ENCODE measurements at regions not wholly inside any gene's neighbourhood (a gene's known extent, or its start where the extent isn't known, plus 50 kb on each side); places are given as distances from the start of the nearest gene placed in this dataset.

DNA sequence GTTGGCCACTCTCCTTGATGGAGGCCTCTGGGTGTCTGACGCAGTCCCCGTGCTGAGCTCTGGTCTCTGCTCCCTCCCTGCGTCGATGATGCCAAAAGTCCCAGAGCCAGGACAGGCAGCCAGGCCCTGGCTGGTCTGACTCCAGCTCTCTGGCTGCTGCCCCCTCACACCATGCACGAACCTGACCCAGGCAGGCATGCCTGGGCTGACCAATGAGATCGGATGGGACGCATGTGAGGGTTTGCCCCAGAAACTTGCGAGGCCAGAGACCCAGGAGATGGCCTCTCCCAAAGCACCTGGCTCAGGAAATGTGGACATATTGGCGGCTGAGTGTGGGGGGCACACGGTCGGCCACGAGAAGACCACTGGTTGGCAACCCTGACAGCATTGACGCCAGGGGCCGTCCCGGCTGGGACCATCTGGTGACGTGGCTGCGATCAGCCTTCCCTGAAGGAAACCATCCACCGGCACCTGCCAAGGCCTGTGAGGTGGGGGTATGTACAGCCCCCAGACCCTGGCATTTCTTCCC lies 51.2 kb upstream of the FRMD1 start:
- 2% methylated on average over 14 of the region's 18 CpGs for WGBS (ENCODE audit: insufficient coverage, low coverage, missing lambda C conversion rate)
- Histone ChIP-seq H3K27ac (ENCODE audit: extremely low read depth, low read depth, low read length) (no peak overlapping the region), H3K9ac (ENCODE audit: insufficient read depth in 1 of 2, low read depth in 2 of 2, low read length in 2 of 2) (no peak overlapping the region), H3K9me1 (ENCODE audit: control insufficient read depth, insufficient read depth, low read length) (peaks cover 3% of the 10 kb centered on the region), H3K27me3 (ENCODE audit: control insufficient read depth in 2 of 2, insufficient read depth in 2 of 2, low read length in 2 of 2) (peaks cover 78 to 97% of the 10 kb centered on the region in 2 experiments), H2AFZ (ENCODE audit: low read depth, low read length) (no peak overlapping the region), H3K79me2 (ENCODE audit: control insufficient read depth, insufficient read depth, low read length) (no peaks in the 10 kb centered on the region), H3K36me3 (ENCODE audit: control insufficient read depth, insufficient read depth, low read length) (no peaks in the 10 kb centered on the region), H3K9me3 (replicated peaks; ENCODE audit: control insufficient read depth, insufficient read depth, low read depth, low read length) (no peaks in the 10 kb centered on the region), H3K4me1 (replicated peaks in 1 of 2; ENCODE audit: control insufficient read depth in 2 of 2, insufficient read depth in 2 of 2, low read length in 2 of 2) (peaks cover 0 to 8% of the 10 kb centered on the region in 2 experiments; a peak in 1 of 5 replicates), H3K4me2 (ENCODE audit: insufficient read depth, low read length) (no peak overlapping the region), H3K4me3 (no peak overlapping the region), H4K20me1 (replicated peaks; ENCODE audit: control insufficient read depth, insufficient read depth, low read length) (peaks cover 26% of the 10 kb centered on the region)
- FAIRE-seq: no peak
- TF ChIP-seq MBD2 (IDR thresholded peaks at IDR 0.05; ENCODE audit: borderline replicate concordance, low read depth) (no peak), MTA1 (IDR thresholded peaks at IDR 0.05; ENCODE audit: borderline replicate concordance) (no peak), ZNF75A (CRISPR knock-in tag; IDR thresholded peaks at IDR 0.05) (no peak)
- TF ChIP-seq, protein P1, sequence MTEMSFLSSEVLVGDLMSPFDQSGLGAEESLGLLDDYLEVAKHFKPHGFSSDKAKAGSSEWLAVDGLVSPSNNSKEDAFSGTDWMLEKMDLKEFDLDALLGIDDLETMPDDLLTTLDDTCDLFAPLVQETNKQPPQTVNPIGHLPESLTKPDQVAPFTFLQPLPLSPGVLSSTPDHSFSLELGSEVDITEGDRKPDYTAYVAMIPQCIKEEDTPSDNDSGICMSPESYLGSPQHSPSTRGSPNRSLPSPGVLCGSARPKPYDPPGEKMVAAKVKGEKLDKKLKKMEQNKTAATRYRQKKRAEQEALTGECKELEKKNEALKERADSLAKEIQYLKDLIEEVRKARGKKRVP (CRISPR knock-in tag; IDR thresholded peaks at IDR 0.05): no peak
- no peak for DNase-seq (ENCODE audit: extremely low read depth in 1 of 4, low spot score in 3 of 4)
- no TSS peak for BruUV-seq (replicated peaks)
- in situ Hi-C loops (cut with MboI) (no loop called here), intact Hi-C loops (cut with micrococcal nuclease) (no loop called here)
- ChIA-PET CTCF (ENCODE audit: low intra/inter-chr PET ratio) (no interaction called here), POLR2A (interaction anchor here (0.6 to 0.8 kb wide), 3 partner anchors 18 to 731 kb away, joined by 3 read pairs; no protein-coding TSS in a partner anchor)
- ATAC-seq: no peak
